Stimulated activated CD8-positive, alpha-beta memory T cell treated with anti-CD3 and anti-CD28 coated beads, Interleukin-4, amount 100 ng/mL, for 1 hour (primary cell): ENCODE measurements at regions not wholly inside any gene's neighbourhood (a gene's known extent, or its start where the extent isn't known, plus 50 kb on each side); places are given as distances from the start of the nearest gene placed in this dataset.

Experiments used
- DNase-seq, 2 donors: peaks; one replicate each; pipeline ENCODE4 v3.0.0-alpha.2; 2020; ENCODE audit warnings: low read depth in 2 of 2, low spot score in 1 of 2

GRCh38 chr17:15112846-15113617 lies 152.1 kb downstream of the PMP22 start:
- DNase-seq, result no peak

GRCh38 chr17:15109608-15110007 lies 155.5 kb downstream of the PMP22 start:
- DNase-seq, result no peak

GRCh38 chr17:15108992-15109391 lies 156.1 kb downstream of the PMP22 start:
- no peak for DNase-seq

GRCh38 chr17:15106540-15106939 lies 158.6 kb downstream of the PMP22 start:
- DNase-seq, result no peak

GRCh38 chr17:15103785-15104184 lies 161.3 kb downstream of the PMP22 start:
- DNase-seq, result no peak

- no peak for DNase-seq
Measured at GRCh38 chr17:15101175-15101574, 164.0 kb downstream of the PMP22 start.

- DNase-seq, result no peak
Measured at GRCh38 chr17:15096511-15096910, 168.6 kb downstream of the PMP22 start.

GRCh38 chr17:15095935-15096334 lies 169.2 kb downstream of the PMP22 start:
- no peak for DNase-seq

- no peak for DNase-seq
Measured at GRCh38 chr17:15092762-15093161, 172.4 kb downstream of the PMP22 start.

GRCh38 chr17:15092261-15092660 lies 172.9 kb downstream of the PMP22 start:
- DNase-seq, result no peak

- DNase-seq, result no peak
Measured at GRCh38 chr17:15091825-15092224, 173.3 kb downstream of the PMP22 start.

- no peak for DNase-seq
Measured at GRCh38 chr17:15090533-15090932, 174.6 kb downstream of the PMP22 start.

GRCh38 chr17:15087946-15088345 lies 177.2 kb downstream of the PMP22 start:
- no peak for DNase-seq

- no peak for DNase-seq
Measured at GRCh38 chr17:15086776-15087295, 178.3 kb downstream of the PMP22 start.

- no peak for DNase-seq
Measured at GRCh38 chr17:15085890-15086677, 179.0 kb downstream of the PMP22 start.

GRCh38 chr17:15083225-15083624 lies 181.9 kb downstream of the PMP22 start:
- DNase-seq, result no peak

GRCh38 chr17:15081008-15081407 lies 184.1 kb downstream of the PMP22 start:
- DNase-seq, result no peak

GRCh38 chr17:15078570-15078969 lies 186.6 kb downstream of the PMP22 start:
- no peak for DNase-seq

GRCh38 chr17:15076991-15077663 lies 188.0 kb downstream of the PMP22 start:
- DNase-seq, result no peak

GRCh38 chr17:15051933-15052332 lies 213.2 kb downstream of the PMP22 start:
- no peak for DNase-seq

GRCh38 chr17:15049795-15050160 lies 215.3 kb downstream of the PMP22 start:
- no peak for DNase-seq
